B cell (primary cell): ENCODE measurements at regions not wholly inside any gene's neighbourhood (a gene's known extent, or its start where the extent isn't known, plus 50 kb on each side); places are given as distances from the start of the nearest gene placed in this dataset.

Source experiments
- ATAC-seq: fragments of 200-7000 bp; cut with Tn5 transposase; one replicate; pipeline ENCODE4 v1.10.0; 2021; ENCODE audit warnings: low read depth, mild to moderate bottlenecking, moderate number of reproducible peaks, moderate library complexity
- CTCF ChIA-PET: fragments of 350-600 bp; sonication (Branson Sonifier 250); formaldehyde crosslinking; loops from one replicate; lab custom pipeline; 2021; ENCODE audit warnings: antibody characterized with exemption, inconsistent platforms; lab: Charles Lee
- POLR2A ChIA-PET: fragments of 350-600 bp; sonication (Branson Sonifier 250); formaldehyde crosslinking; loops from one replicate; lab custom pipeline; 2021; ENCODE audit warnings: antibody characterized with exemption; lab: Charles Lee
- DNase-seq: peaks from one replicate; pipeline ENCODE4 v3.0.0; 2013
- H2AFZ ChIP-seq: 2 replicates; pipeline ENCODE4 v1.6.1; 2012; ENCODE audit warnings: mild to moderate bottlenecking, low read depth, low read length; ENCODE audit not compliant: insufficient read depth, poor library complexity, severe bottlenecking
- H3K27ac ChIP-seq, 2 donors: 1 replicate in 1 of 2; 2 replicates in 1 of 2; pipeline ENCODE4 v1.5.1; 2012 to 2013; ENCODE audit warnings: low read length in 2 of 2, mild to moderate bottlenecking in 2 of 2, moderate library complexity in 1 of 2
- H3K27me3 ChIP-seq, 4 experiments: fragments of 200-600 bp in 1 of 4; sonication (generic) in 1 of 4; replicated peaks in 1 of 4; 1 replicate in 2 of 4; 2 replicates in 2 of 4; pipeline versions ENCODE4 v1.6.1 to v1.7.0; 2013 to 2016; ENCODE audit warnings: low read length in 3 of 4, mild to moderate bottlenecking in 2 of 4, mixed read lengths in 1 of 4, moderate library complexity in 1 of 4; ENCODE audit not compliant: insufficient read depth in 4 of 4, control insufficient read depth in 3 of 4; ENCODE audit errors: control extremely low read depth in 1 of 4
- H3K36me3 ChIP-seq, 2 experiments: replicated peaks in 1 of 2; 1 replicate in 1 of 2; 2 replicates in 1 of 2; pipeline versions ENCODE4 v1.6.1 to v1.7.1; 2013; ENCODE audit warnings: low read length in 1 of 2; ENCODE audit not compliant: insufficient read depth in 2 of 2, control insufficient read depth in 1 of 2; ENCODE audit errors: control extremely low read depth in 1 of 2, extremely low read depth in 1 of 2
- H3K4me1 ChIP-seq, 2 donors: fragments of 200-600 bp in 1 of 2; sonication (generic) in 1 of 2; 1 replicate in 1 of 2; 2 replicates in 1 of 2; pipeline versions ENCODE4 v1.5.1 to v1.6.1; 2013 to 2017; ENCODE audit warnings: low read length in 2 of 2; ENCODE audit not compliant: control insufficient read depth in 2 of 2, insufficient read depth in 2 of 2
- H3K4me2 ChIP-seq: replicated peaks from 2 replicates; pipeline ENCODE3; 2012; ENCODE audit warnings: mild to moderate bottlenecking, low read depth, low read length; ENCODE audit not compliant: poor library complexity, severe bottlenecking
- H3K4me3 ChIP-seq, 5 experiments: fragments of 200-600 bp in 1 of 5; sonication (generic) in 1 of 5; 1 replicate in 3 of 5; 2 replicates in 2 of 5; pipeline versions ENCODE4 v1.5.1 to v1.7.0; 2011 to 2016; ENCODE audit warnings: low read length in 4 of 5, mild to moderate bottlenecking in 4 of 5, low read depth in 2 of 5, control low read depth in 1 of 5, moderate library complexity in 1 of 5; ENCODE audit not compliant: insufficient read depth in 1 of 5; ENCODE audit errors: control extremely low read depth in 1 of 5, extremely low read depth in 1 of 5
- H3K79me2 ChIP-seq: fragments of 200-600 bp; sonication (generic); one replicate; pipeline ENCODE4 v1.6.0; 2016; ENCODE audit warnings: low read length; ENCODE audit not compliant: control insufficient read depth, insufficient read depth
- H3K9ac ChIP-seq: fragments of 200-600 bp; sonication (generic); 2 replicates; pipeline ENCODE4 v1.6.1; 2017; ENCODE audit warnings: mild to moderate bottlenecking, low read length, moderate library complexity
- H3K9me3 ChIP-seq, 3 donors: one replicate each; pipeline versions ENCODE4 v1.6.1 to v1.7.1; 2013; ENCODE audit warnings: low read length in 2 of 3; ENCODE audit not compliant: control insufficient read depth in 2 of 3, insufficient read depth in 1 of 3; ENCODE audit errors: control extremely low read depth in 1 of 3
- H4K20me1 ChIP-seq: 2 replicates; pipeline ENCODE4 v1.6.0; 2012; ENCODE audit warnings: mild to moderate bottlenecking, low read length; ENCODE audit not compliant: insufficient read depth, control insufficient read depth, poor library complexity, severe bottlenecking
- H3K27ac Mint-ChIP-seq: one replicate; pipeline ENCODE4 v1.8.0; 2021; ENCODE audit warnings: mixed read lengths
- H3K27me3 Mint-ChIP-seq: one replicate; pipeline ENCODE4 v1.8.0; 2021; ENCODE audit warnings: mixed read lengths
- H3K4me1 Mint-ChIP-seq: one replicate; pipeline ENCODE4 v1.8.0; 2021; ENCODE audit warnings: mixed read lengths
- H3K4me3 Mint-ChIP-seq: one replicate; pipeline ENCODE4 v1.8.0; 2021; ENCODE audit warnings: mixed read lengths
- H3K9me3 Mint-ChIP-seq: one replicate; pipeline ENCODE4 v1.8.0; 2022; ENCODE audit warnings: mixed read lengths; ENCODE audit not compliant: insufficient read depth
- CTCF ChIP-seq: fragments of 200-600 bp; IDR thresholded peaks from one replicate; pipeline ENCODE4 v1.8.0; 2022; ENCODE audit warnings: antibody characterized with exemption, mild to moderate bottlenecking
- EZH2 ChIP-seq: IDR thresholded peaks from 2 replicates; pipeline ENCODE4 v1.6.1; 2012; ENCODE audit warnings: borderline replicate concordance, low read depth, mild to moderate bottlenecking, moderate library complexity, low read length; ENCODE audit not compliant: insufficient read depth, poor library complexity, severe bottlenecking
- WGBS: methylation state at CpG from one replicate; pipeline ENCODE4 v1.1.5; 2013; ENCODE audit warnings: missing lambda C conversion rate; ENCODE audit not compliant: insufficient coverage; 5-methylcytosine and 5-hydroxymethylcytosine counted together
- intact Hi-C: fragments of 100-400 bp; cut with micrococcal nuclease; formaldehyde crosslinking; loops from one replicate; pipeline ENCODE4 v1.10.0; 2022

- H3K27me3 ChIP-seq, result no peaks in the 10 kb centered on the region
- no peak overlapping the region for H3K9ac ChIP-seq
- DNase-seq (no peak), ATAC-seq (no peak)
- no peaks in the 10 kb centered on the region for H3K79me2 ChIP-seq
- no peak overlapping the region for H3K4me3 Mint-ChIP-seq
- no peak overlapping the region for H2AFZ ChIP-seq
- no peaks in the 10 kb centered on the region for H3K36me3 ChIP-seq
- ChIA-PET CTCF (interaction anchor here (1.5 to 2.2 kb wide), 2 partner anchors 12 to 291 kb away, joined by 3 to 5 read pairs; no protein-coding TSS in a partner anchor), POLR2A (no interaction called here)
- 100% methylated on average over 1 of the region's 2 CpGs for WGBS
- no peak overlapping the region for H3K27ac Mint-ChIP-seq
- no peaks in the 10 kb centered on the region for H3K9me3 Mint-ChIP-seq
- no peaks in the 10 kb centered on the region for H3K4me1 Mint-ChIP-seq
- no peaks in the 10 kb centered on the region for H4K20me1 ChIP-seq
- intact Hi-C loops, result no loop called here
- H3K4me2 ChIP-seq, result no peak overlapping the region
- peaks cover 0 to 4% (median 0%) of the 10 kb centered on the region in 3 donors for H3K9me3 ChIP-seq
- H3K27me3 Mint-ChIP-seq, result peaks cover 7% of the 10 kb centered on the region
- TF ChIP-seq EZH2 (no peak), CTCF (no peak)
- H3K4me1 ChIP-seq, result no peaks in the 10 kb centered on the region
- H3K27ac ChIP-seq, result no peak overlapping the region
- no peak overlapping the region for H3K4me3 ChIP-seq
Observed at GRCh38 chr4:53943345-53944085, 120.9 kb downstream of the CHIC2 start.

- ChIA-PET POLR2A (no interaction called here), CTCF (interaction anchor here (0.5 to 2.2 kb wide), 2 partner anchors 11 to 15 kb away, joined by 3 to 5 read pairs; no protein-coding TSS in a partner anchor)
- ATAC-seq (no peak), DNase-seq (no peak)
- intact Hi-C loops, result no loop called here
- peaks cover 7% of the 10 kb centered on the region for H3K27me3 Mint-ChIP-seq
- H3K4me3 ChIP-seq, result no peak overlapping the region
- no peak overlapping the region for H2AFZ ChIP-seq
- H3K36me3 ChIP-seq, result no peaks in the 10 kb centered on the region
- H3K27ac ChIP-seq, result no peak overlapping the region
- WGBS, result 83% methylated on average over 2 of the region's 3 CpGs
- peaks cover 0 to 4% (median 0%) of the 10 kb centered on the region in 3 donors for H3K9me3 ChIP-seq
- no peaks in the 10 kb centered on the region for H3K79me2 ChIP-seq
- H3K9me3 Mint-ChIP-seq, result no peaks in the 10 kb centered on the region
- no peak overlapping the region for H3K4me3 Mint-ChIP-seq
- no peak overlapping the region for H3K9ac ChIP-seq
- no peak for TF ChIP-seq CTCF
- no peak for TF ChIP-seq EZH2
- H3K27ac Mint-ChIP-seq, result no peak overlapping the region
- no peaks in the 10 kb centered on the region for H3K27me3 ChIP-seq
- no peaks in the 10 kb centered on the region for H3K4me1 ChIP-seq
- H4K20me1 ChIP-seq, result no peaks in the 10 kb centered on the region
- H3K4me1 Mint-ChIP-seq, result no peaks in the 10 kb centered on the region
- H3K4me2 ChIP-seq, result no peak overlapping the region
Observed at GRCh38 chr4:53942712-53943111, 121.7 kb downstream of the CHIC2 start.
